ENCODE measurements at regions not wholly inside any gene's neighbourhood (a gene's known extent, or its start where the extent isn't known, plus 50 kb on each side); places are given as distances from the start of the nearest gene placed in this dataset.

DNA sequence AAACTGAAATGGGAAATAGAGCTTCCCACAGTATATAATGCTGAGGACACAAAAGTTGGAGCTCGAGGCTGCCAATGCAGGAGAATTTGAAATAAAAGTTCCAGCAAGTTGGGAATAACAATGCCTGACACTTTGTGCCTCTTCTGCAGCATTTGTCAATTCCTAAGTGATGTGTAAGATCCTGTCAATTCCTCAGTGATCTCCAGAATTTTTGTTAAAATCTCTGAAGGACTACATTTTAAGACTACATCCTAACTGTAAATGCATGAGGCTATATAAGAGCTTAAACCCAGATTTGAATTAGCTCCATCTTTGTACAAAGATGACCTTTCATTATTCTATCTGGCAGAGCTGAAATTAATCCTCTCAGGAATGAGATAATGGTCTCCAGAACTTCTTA lies 208.2 kb downstream of the COL12A1 start:
- no peak for TF ChIP-seq SIN3A (IDR thresholded peaks at IDR 0.05; ENCODE audit: borderline replicate concordance, insufficient read depth, low read length)
- TF ChIP-seq, protein P1, sequence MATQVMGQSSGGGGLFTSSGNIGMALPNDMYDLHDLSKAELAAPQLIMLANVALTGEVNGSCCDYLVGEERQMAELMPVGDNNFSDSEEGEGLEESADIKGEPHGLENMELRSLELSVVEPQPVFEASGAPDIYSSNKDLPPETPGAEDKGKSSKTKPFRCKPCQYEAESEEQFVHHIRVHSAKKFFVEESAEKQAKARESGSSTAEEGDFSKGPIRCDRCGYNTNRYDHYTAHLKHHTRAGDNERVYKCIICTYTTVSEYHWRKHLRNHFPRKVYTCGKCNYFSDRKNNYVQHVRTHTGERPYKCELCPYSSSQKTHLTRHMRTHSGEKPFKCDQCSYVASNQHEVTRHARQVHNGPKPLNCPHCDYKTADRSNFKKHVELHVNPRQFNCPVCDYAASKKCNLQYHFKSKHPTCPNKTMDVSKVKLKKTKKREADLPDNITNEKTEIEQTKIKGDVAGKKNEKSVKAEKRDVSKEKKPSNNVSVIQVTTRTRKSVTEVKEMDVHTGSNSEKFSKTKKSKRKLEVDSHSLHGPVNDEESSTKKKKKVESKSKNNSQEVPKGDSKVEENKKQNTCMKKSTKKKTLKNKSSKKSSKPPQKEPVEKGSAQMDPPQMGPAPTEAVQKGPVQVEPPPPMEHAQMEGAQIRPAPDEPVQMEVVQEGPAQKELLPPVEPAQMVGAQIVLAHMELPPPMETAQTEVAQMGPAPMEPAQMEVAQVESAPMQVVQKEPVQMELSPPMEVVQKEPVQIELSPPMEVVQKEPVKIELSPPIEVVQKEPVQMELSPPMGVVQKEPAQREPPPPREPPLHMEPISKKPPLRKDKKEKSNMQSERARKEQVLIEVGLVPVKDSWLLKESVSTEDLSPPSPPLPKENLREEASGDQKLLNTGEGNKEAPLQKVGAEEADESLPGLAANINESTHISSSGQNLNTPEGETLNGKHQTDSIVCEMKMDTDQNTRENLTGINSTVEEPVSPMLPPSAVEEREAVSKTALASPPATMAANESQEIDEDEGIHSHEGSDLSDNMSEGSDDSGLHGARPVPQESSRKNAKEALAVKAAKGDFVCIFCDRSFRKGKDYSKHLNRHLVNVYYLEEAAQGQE (IDR thresholded peaks at IDR 0.05; ENCODE audit: insufficient read depth in 1 of 2, low read depth in 2 of 2, low read length in 2 of 2) = no peak
- no peak for TF ChIP-seq POLR2AphosphoS5 (IDR thresholded peaks at IDR 0.05; ENCODE audit: low read depth, low read length)

Measured in PFSK-1 (cell line).